K562 (cell line): ENCODE measurements at regions not wholly inside any gene's neighbourhood (a gene's known extent, or its start where the extent isn't known, plus 50 kb on each side); places are given as distances from the start of the nearest gene placed in this dataset.

Experiments
- ATAC-seq: fragments of 200-7000 bp; cut with Tn5 transposase; 3 replicates; pipeline ENCODE4 v1.9.1; 2020; ENCODE audit warnings: moderate library complexity
- BruUV-seq: library from RNA; stranded (reverse); fragments of 400-500 nt; replicated peaks from 2 replicates; lab custom pipeline; 2021; lab: Mats Ljungman, UMichigan
- CTCF ChIA-PET: fragments of 300-600 bp; formaldehyde crosslinking; extraction: SDS; loops from one replicate; lab custom pipeline; 2021; ENCODE audit warnings: low intra/inter-chr PET ratio; lab: Yijun Ruan, JAX
- POLR2A ChIA-PET: fragments of 300-600, 350-650 bp; sonication (Branson Sonifier 250); formaldehyde crosslinking; extraction: SDS; loops from one replicate; lab custom pipeline; 2021; ENCODE audit warnings: antibody characterized with exemption, inconsistent platforms; lab: Yijun Ruan, JAX
- DNase-seq, 4 experiments: peaks; one replicate each; pipeline versions ENCODE4 v3.0.0 to v3.0.0-alpha.2; 2011 to 2018; ENCODE audit warnings: low spot score in 3 of 4, mixed read lengths in 3 of 4; ENCODE audit errors: extremely low read depth in 1 of 4
- FAIRE-seq: peaks from 2 replicates; lab custom pipeline; 2011; peaks lifted over from hg19 to GRCh38; lab: Jason Lieb, UNC
- H2AFZ ChIP-seq: 2 replicates; pipeline ENCODE4 v1.6.0; 2011; ENCODE audit warnings: low read depth, low read length, control low read depth, inconsistent platforms
- H3K27ac ChIP-seq: fragments of 200-600 bp; 3 replicates; pipeline ENCODE4 v1.8.0; 2011; ENCODE audit warnings: low read depth, mild to moderate bottlenecking, control low read depth, inconsistent platforms, low read length, moderate library complexity, mixed read lengths; ENCODE audit errors: extremely low read depth
- H3K27me3 ChIP-seq, 2 experiments: fragments of 300-600 bp in 1 of 2; 2 replicates in 1 of 2; 3 replicates in 1 of 2; pipeline versions ENCODE4 v1.6.0 to v1.8.0; 2011; ENCODE audit warnings: inconsistent platforms in 2 of 2, low read length in 2 of 2, mild to moderate bottlenecking in 1 of 2, mixed read lengths in 1 of 2, moderate library complexity in 1 of 2; ENCODE audit not compliant: control insufficient read depth in 2 of 2, insufficient read depth in 2 of 2
- H3K36me3 ChIP-seq: fragments of 300-600 bp; 3 replicates; pipeline ENCODE4 v1.8.0; 2011; ENCODE audit warnings: mild to moderate bottlenecking, low read length, inconsistent platforms; ENCODE audit not compliant: control insufficient read depth, insufficient read depth
- H3K4me1 ChIP-seq, 2 experiments: fragments of 200-600 bp in 1 of 2; replicated peaks in 1 of 2; 2 replicates in 1 of 2; 3 replicates in 1 of 2; pipeline versions ENCODE4 v1.5.1 to v1.8.0; 2011; ENCODE audit warnings: inconsistent platforms in 2 of 2, low read length in 2 of 2, mild to moderate bottlenecking in 1 of 2, mixed read lengths in 1 of 2, moderate library complexity in 1 of 2; ENCODE audit not compliant: control insufficient read depth in 2 of 2, insufficient read depth in 2 of 2
- H3K4me2 ChIP-seq: 2 replicates; pipeline ENCODE4 v1.6.1; 2011; ENCODE audit warnings: low read length, control low read depth, inconsistent platforms, mixed read lengths; ENCODE audit not compliant: insufficient read depth
- H3K4me3 ChIP-seq: fragments of 200-600 bp; sonication (generic), shearing (Covaris generic); 2 replicates; pipeline ENCODE4 v1.5.1; 2016; ENCODE audit warnings: control low read depth, inconsistent platforms
- H3K79me2 ChIP-seq: fragments of 200-600 bp; 3 replicates; pipeline ENCODE4 v1.8.0; 2011; ENCODE audit warnings: low read length, inconsistent platforms; ENCODE audit not compliant: control insufficient read depth, insufficient read depth
- H3K9ac ChIP-seq, 2 experiments: 2 replicates each; pipeline versions ENCODE4 v1.6.0 to v1.6.1; 2011; ENCODE audit warnings: low read depth in 2 of 2, low read length in 2 of 2, control low read depth in 1 of 2, inconsistent platforms in 1 of 2, mild to moderate bottlenecking in 1 of 2, mixed read lengths in 1 of 2; ENCODE audit not compliant: insufficient read depth in 1 of 2
- H3K9me1 ChIP-seq: one replicate; pipeline ENCODE4 v1.6.0; 2011; ENCODE audit warnings: inconsistent platforms, mild to moderate bottlenecking, low read length, moderate library complexity; ENCODE audit not compliant: control insufficient read depth, insufficient read depth
- H3K9me3 ChIP-seq: replicated peaks from 2 replicates; pipeline ENCODE4 v1.5.1; 2011; ENCODE audit warnings: low read depth, low read length, inconsistent platforms; ENCODE audit not compliant: control insufficient read depth, insufficient read depth
- H4K20me1 ChIP-seq: replicated peaks from 2 replicates; pipeline ENCODE4 v1.6.1; 2011; ENCODE audit warnings: low read length, inconsistent platforms, mixed read lengths; ENCODE audit not compliant: control insufficient read depth, insufficient read depth
- ATF1 ChIP-seq, 2 experiments: fragments of 450-650 bp in 1 of 2; IDR thresholded peaks; 2 replicates each; pipeline ENCODE4 v1.6.1; 2016; ENCODE audit warnings: missing compliant biosample characterization in 1 of 2, missing genetic modification characterization in 1 of 2
- CBX8 ChIP-seq: fragments of 200-600 bp; sonication (generic); IDR thresholded peaks from 2 replicates; pipeline ENCODE4 v1.6.1; 2012; ENCODE audit warnings: borderline replicate concordance, mixed run types, low read depth, mild to moderate bottlenecking, moderate library complexity, mixed read lengths, low read length, control low read depth, inconsistent platforms; ENCODE audit not compliant: poor library complexity, severe bottlenecking; ENCODE audit errors: extremely low read depth
- DEAF1 ChIP-seq: fragments of 450-650 bp; formaldehyde crosslinking; IDR thresholded peaks from 2 replicates; pipeline ENCODE4 v1.4.0; 2020; ENCODE audit warnings: mild to moderate bottlenecking, moderate library complexity
- HSF4 ChIP-seq: fragments of 250-450 bp; sonication (Bioruptor Pico); IDR thresholded peaks from 2 replicates; pipeline ENCODE4 v2.1.2; 2022; ENCODE audit warnings: mild to moderate bottlenecking, moderate library complexity, borderline replicate concordance
- MAFG ChIP-seq: fragments of 450-650 bp; conservative IDR thresholded peaks from 2 replicates; pipeline ENCODE4 v1.6.1; 2016; ENCODE audit warnings: missing genetic modification characterization, missing compliant biosample characterization
- PRPF4 ChIP-seq: fragments of 200-400 bp; formaldehyde crosslinking; IDR thresholded peaks from one replicate; pipeline ENCODE4 v1.6.1; 2017; ENCODE audit warnings: low read length, low read depth, mild to moderate bottlenecking; ENCODE audit not compliant: insufficient read depth, poor library complexity, severe bottlenecking
- SMARCA5 ChIP-seq: fragments of 450-650 bp; IDR thresholded peaks from 2 replicates; pipeline ENCODE4 v1.6.1; 2016
- SMARCB1 ChIP-seq: IDR thresholded peaks from 2 replicates; pipeline ENCODE4 v1.6.1; 2011; ENCODE audit warnings: improper control_type of control experiment, low read depth; ENCODE audit not compliant: insufficient read length
- TFAM ChIP-seq: fragments of 250-450 bp; sonication (Bioruptor Pico); conservative IDR thresholded peaks from 2 replicates; pipeline ENCODE4 v1.5.0; 2021; ENCODE audit warnings: mild to moderate bottlenecking, moderate library complexity
- USF2 ChIP-seq: sonication (generic); formaldehyde crosslinking; IDR thresholded peaks from 2 replicates; pipeline ENCODE4 v1.5.0; 2020; ENCODE audit warnings: missing genetic modification reagents
- WHSC1 ChIP-seq: IDR thresholded peaks from one replicate; pipeline ENCODE4 v1.6.1; 2012; ENCODE audit warnings: low read length, control low read depth, inconsistent platforms
- ZEB2 ChIP-seq: fragments of 450-650 bp; IDR thresholded peaks from 2 replicates; pipeline ENCODE4 v1.6.1; 2016
- ZNF232 ChIP-seq: sonication (generic); formaldehyde crosslinking; IDR thresholded peaks from 2 replicates; pipeline ENCODE4 v1.8.0; 2022; ENCODE audit warnings: mild to moderate bottlenecking, missing genetic modification reagents
- ZNF445 ChIP-seq: fragments of 250-450 bp; sonication (Bioruptor Pico); IDR thresholded peaks from 2 replicates; pipeline ENCODE4 v1.4.0; 2020; ENCODE audit warnings: low read depth, mild to moderate bottlenecking, moderate library complexity
- ZZZ3 ChIP-seq: fragments of 450-650 bp; IDR thresholded peaks from 2 replicates; pipeline ENCODE4 v1.6.1; 2016; ENCODE audit warnings: antibody characterized with exemption, mild to moderate bottlenecking, moderate library complexity
- WGBS: fragments of 100-300 bp; shearing (Covaris generic); methylation state at CpG from one replicate; pipeline ENCODE4 v1.1.6; 2016; ENCODE audit warnings: low coverage, mixed read lengths; ENCODE audit not compliant: insufficient coverage; ENCODE audit errors: missing lambda C conversion rate; 5-methylcytosine and 5-hydroxymethylcytosine counted together
- in situ Hi-C: fragments of 300-500 bp; cut with MboI; formaldehyde crosslinking; loops from 4 replicates; pipeline ENCODE4 v1.15.0; 2018; ENCODE audit warnings: inconsistent platforms, mixed read lengths
- intact Hi-C: fragments of 100-400 bp; cut with micrococcal nuclease; formaldehyde crosslinking; loops from 2 replicates; pipeline ENCODE4 v1.14.2; 2022

GRCh38 chr1:56430141-56430839 lies 149.1 kb downstream of the PLPP3 start:
- no peak overlapping the region for H2AFZ ChIP-seq
- 0% methylated on average over 4 of the region's 4 CpGs for WGBS
- ATAC-seq (no peak), DNase-seq (no peak), FAIRE-seq (no peak)
- H3K27me3 ChIP-seq, result peaks cover 0 to 13% of the 10 kb centered on the region in 2 experiments; a peak in 2 of 5 replicates
- no peak overlapping the region for H3K9ac ChIP-seq
- ChIA-PET CTCF (no interaction called here), POLR2A (no interaction called here)
- in situ Hi-C loops, result no loop called here
- peaks cover 4% of the 10 kb centered on the region; the same call in 1 of the 2 replicates for H4K20me1 ChIP-seq
- H3K36me3 ChIP-seq, result no peaks in the 10 kb centered on the region
- no peak overlapping the region for H3K27ac ChIP-seq
- no peak overlapping the region for H3K4me2 ChIP-seq
- H3K4me1 ChIP-seq, result no peaks in the 10 kb centered on the region
- H3K9me3 ChIP-seq, result no peaks in the 10 kb centered on the region
- H3K4me3 ChIP-seq, result no peak overlapping the region
- H3K9me1 ChIP-seq, result no peaks in the 10 kb centered on the region
- no peaks in the 10 kb centered on the region for H3K79me2 ChIP-seq
- BruUV-seq, result no TSS peak
- no peak for TF ChIP-seq WHSC1
- TF ChIP-seq MAFG (tag), result no peak
- no peak for TF ChIP-seq HSF4 (CRISPR knock-in tag)
- no peak for TF ChIP-seq ZEB2
- no peak for TF ChIP-seq DEAF1 (CRISPR knock-in tag)
- TF ChIP-seq ZNF232 (CRISPR knock-in tag), result no peak
- TF ChIP-seq SMARCB1, result no peak
- no peak for TF ChIP-seq CBX8
- no peak for TF ChIP-seq PRPF4
- TF ChIP-seq ZZZ3, result no peak
- TF ChIP-seq ZNF445 (CRISPR knock-in tag), result no peak
- no peak for TF ChIP-seq SMARCA5
- TF ChIP-seq ATF1 (CRISPR knock-in tag; IDR thresholded peaks at IDR 0.05), result no peak
- no peak for TF ChIP-seq ATF1 (tag; IDR thresholded peaks at IDR 0.05)
- TF ChIP-seq TFAM (CRISPR knock-in tag), result no peak
- TF ChIP-seq USF2 (CRISPR knock-in tag), result no peak
- TF ChIP-seq, all 486 proteins: peak for 0
- intact Hi-C loops, result no loop called here
